ENCODE measurements at regions not wholly inside any gene's neighbourhood (a gene's known extent, or its start where the extent isn't known, plus 50 kb on each side); places are given as distances from the start of the nearest gene placed in this dataset.

DNA sequence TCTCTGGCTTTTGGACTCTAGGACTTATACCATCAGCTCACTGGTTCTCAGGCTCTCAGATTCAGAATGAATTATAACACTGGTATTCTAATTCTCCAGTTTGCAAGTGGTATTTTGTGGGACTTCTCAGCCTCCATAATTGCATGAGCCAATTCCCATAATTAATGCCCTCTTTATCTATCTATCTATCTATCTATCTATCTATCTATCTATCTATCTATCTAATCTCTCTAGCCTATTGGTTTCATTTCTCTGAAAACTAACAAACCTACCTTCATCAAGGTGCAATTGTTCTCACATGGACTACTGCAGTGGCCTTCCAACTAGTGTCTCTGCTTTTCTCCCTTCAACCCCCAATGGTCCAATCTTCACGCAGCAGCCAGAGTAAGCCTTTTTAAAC is 507.4 kb downstream of the ETNK1 start:
- no peak for FAIRE-seq
- H3K36me3 ChIP-seq (ENCODE audit: control insufficient read depth in 2 of 2, extremely low read depth in 1 of 2, insufficient read depth in 2 of 2, low read length in 2 of 2) = no peaks in the 10 kb centered on the region
- no peak for TF ChIP-seq EZH2 (IDR thresholded peaks at IDR 0.05; ENCODE audit: low read length)
- TF ChIP-seq, protein P1, sequence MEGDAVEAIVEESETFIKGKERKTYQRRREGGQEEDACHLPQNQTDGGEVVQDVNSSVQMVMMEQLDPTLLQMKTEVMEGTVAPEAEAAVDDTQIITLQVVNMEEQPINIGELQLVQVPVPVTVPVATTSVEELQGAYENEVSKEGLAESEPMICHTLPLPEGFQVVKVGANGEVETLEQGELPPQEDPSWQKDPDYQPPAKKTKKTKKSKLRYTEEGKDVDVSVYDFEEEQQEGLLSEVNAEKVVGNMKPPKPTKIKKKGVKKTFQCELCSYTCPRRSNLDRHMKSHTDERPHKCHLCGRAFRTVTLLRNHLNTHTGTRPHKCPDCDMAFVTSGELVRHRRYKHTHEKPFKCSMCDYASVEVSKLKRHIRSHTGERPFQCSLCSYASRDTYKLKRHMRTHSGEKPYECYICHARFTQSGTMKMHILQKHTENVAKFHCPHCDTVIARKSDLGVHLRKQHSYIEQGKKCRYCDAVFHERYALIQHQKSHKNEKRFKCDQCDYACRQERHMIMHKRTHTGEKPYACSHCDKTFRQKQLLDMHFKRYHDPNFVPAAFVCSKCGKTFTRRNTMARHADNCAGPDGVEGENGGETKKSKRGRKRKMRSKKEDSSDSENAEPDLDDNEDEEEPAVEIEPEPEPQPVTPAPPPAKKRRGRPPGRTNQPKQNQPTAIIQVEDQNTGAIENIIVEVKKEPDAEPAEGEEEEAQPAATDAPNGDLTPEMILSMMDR (optimal IDR thresholded peaks at IDR 0.05 in 1 of 3, IDR thresholded peaks at IDR 0.05 in 1 of 3, conservative IDR thresholded peaks at IDR 0.05 in 1 of 3; ENCODE audit: extremely low read depth in 1 of 3, insufficient read depth in 2 of 3, low read length in 3 of 3) = no peak
- no peak overlapping the region for H3K4me2 ChIP-seq (ENCODE audit: control insufficient read depth, extremely low read depth, insufficient read depth, low read depth, low read length)
- H4K20me1 ChIP-seq (ENCODE audit: control insufficient read depth, extremely low read depth, insufficient read depth, low read length) = no peaks in the 10 kb centered on the region
- no peak overlapping the region for H3K4me3 ChIP-seq (ENCODE audit: control insufficient read depth in 2 of 3, extremely low read depth in 1 of 3, insufficient read depth in 2 of 3, low read depth in 1 of 3, low read length in 3 of 3)
- DNase-seq (ENCODE audit: low read depth, low spot score) = no peak
- H3K9me1 ChIP-seq (ENCODE audit: control insufficient read depth, extremely low read depth, insufficient read depth, low read length) = no peaks in the 10 kb centered on the region
- no peaks in the 10 kb centered on the region for H3K27me3 ChIP-seq (ENCODE audit: control insufficient read depth, extremely low read depth, insufficient read depth, low read length)
- dilution Hi-C loops (cut with MboI; ENCODE audit: extremely low pct_ligation_motif_present, low sequenced_read_pairs) = loop anchor here (10.0 kb wide), 1 partner anchor 52 kb away; no protein-coding TSS in a partner anchor
- H3K9me3 ChIP-seq (ENCODE audit: control insufficient read depth, low read depth, low read length) = no peaks in the 10 kb centered on the region
- H3K9ac ChIP-seq (ENCODE audit: control insufficient read depth, extremely low read depth, insufficient read depth, low read length) = no peak overlapping the region
- no peaks in the 10 kb centered on the region for H3K79me2 ChIP-seq (ENCODE audit: control insufficient read depth, insufficient read depth, low read length)
- H2AFZ ChIP-seq (ENCODE audit: control insufficient read depth, low read length) = no peak overlapping the region
- no peak overlapping the region for H3K27ac ChIP-seq (ENCODE audit: control insufficient read depth, insufficient read depth, low read length)
- H3K4me1 ChIP-seq (ENCODE audit: control insufficient read depth, extremely low read depth, insufficient read depth, low read length) = no peaks in the 10 kb centered on the region

DNA sequence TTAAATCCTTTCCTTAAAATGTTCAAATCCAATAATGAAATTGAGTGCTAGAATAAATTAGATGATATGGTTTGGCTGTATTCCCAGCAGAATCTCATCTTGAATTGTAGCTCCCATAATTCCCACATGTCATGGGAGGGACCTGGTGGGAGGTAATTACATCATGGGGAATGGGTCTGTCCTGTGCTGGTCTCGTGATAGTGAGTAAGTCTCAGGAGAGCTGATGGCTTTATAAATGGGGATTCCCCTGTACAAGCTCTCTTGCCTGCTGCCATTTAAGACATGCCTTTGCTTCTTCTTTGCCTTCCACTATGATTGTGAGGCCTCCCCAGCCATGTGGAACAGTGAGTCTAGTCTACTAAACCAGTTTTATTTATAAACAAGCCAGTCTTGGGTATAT is 508.5 kb downstream of the ETNK1 start:
- Histone ChIP-seq H3K9ac (ENCODE audit: control insufficient read depth, extremely low read depth, insufficient read depth, low read length) (no peak overlapping the region), H3K4me3 (ENCODE audit: control insufficient read depth in 2 of 3, extremely low read depth in 1 of 3, insufficient read depth in 2 of 3, low read depth in 1 of 3, low read length in 3 of 3) (no peak overlapping the region), H3K79me2 (ENCODE audit: control insufficient read depth, insufficient read depth, low read length) (no peaks in the 10 kb centered on the region), H3K36me3 (ENCODE audit: control insufficient read depth in 2 of 2, extremely low read depth in 1 of 2, insufficient read depth in 2 of 2, low read length in 2 of 2) (no peaks in the 10 kb centered on the region), H3K4me2 (ENCODE audit: control insufficient read depth, extremely low read depth, insufficient read depth, low read depth, low read length) (no peak overlapping the region), H3K27ac (ENCODE audit: control insufficient read depth, insufficient read depth, low read length) (no peak overlapping the region), H3K4me1 (ENCODE audit: control insufficient read depth, extremely low read depth, insufficient read depth, low read length) (no peaks in the 10 kb centered on the region), H3K9me3 (ENCODE audit: control insufficient read depth, low read depth, low read length) (no peaks in the 10 kb centered on the region), H2AFZ (ENCODE audit: control insufficient read depth, low read length) (no peak overlapping the region), H3K9me1 (ENCODE audit: control insufficient read depth, extremely low read depth, insufficient read depth, low read length) (no peaks in the 10 kb centered on the region), H3K27me3 (ENCODE audit: control insufficient read depth, extremely low read depth, insufficient read depth, low read length) (no peaks in the 10 kb centered on the region), H4K20me1 (ENCODE audit: control insufficient read depth, extremely low read depth, insufficient read depth, low read length) (no peaks in the 10 kb centered on the region)
- TF ChIP-seq, protein P1 (optimal IDR thresholded peaks at IDR 0.05 in 1 of 3, IDR thresholded peaks at IDR 0.05 in 1 of 3, conservative IDR thresholded peaks at IDR 0.05 in 1 of 3; ENCODE audit: extremely low read depth in 1 of 3, insufficient read depth in 2 of 3, low read length in 3 of 3) = no peak
- TF ChIP-seq EZH2 (IDR thresholded peaks at IDR 0.05; ENCODE audit: low read length) = no peak
- DNase-seq (ENCODE audit: low read depth, low spot score) = no peak
- FAIRE-seq = no peak
- dilution Hi-C loops (cut with MboI; ENCODE audit: extremely low pct_ligation_motif_present, low sequenced_read_pairs) = loop anchor here (10.0 kb wide), 1 partner anchor 51 kb away; no protein-coding TSS in a partner anchor

Measured in keratinocyte (primary cell).